ENCODE measurements at regions not wholly inside any gene's neighbourhood (a gene's known extent, or its start where the extent isn't known, plus 50 kb on each side); places are given as distances from the start of the nearest gene placed in this dataset.
"Not testable (repeated sequence)": the region's sequence is repeated elsewhere in the genome, so short reads cannot be mapped to it uniquely, and the experiment has no call there.

DNA sequence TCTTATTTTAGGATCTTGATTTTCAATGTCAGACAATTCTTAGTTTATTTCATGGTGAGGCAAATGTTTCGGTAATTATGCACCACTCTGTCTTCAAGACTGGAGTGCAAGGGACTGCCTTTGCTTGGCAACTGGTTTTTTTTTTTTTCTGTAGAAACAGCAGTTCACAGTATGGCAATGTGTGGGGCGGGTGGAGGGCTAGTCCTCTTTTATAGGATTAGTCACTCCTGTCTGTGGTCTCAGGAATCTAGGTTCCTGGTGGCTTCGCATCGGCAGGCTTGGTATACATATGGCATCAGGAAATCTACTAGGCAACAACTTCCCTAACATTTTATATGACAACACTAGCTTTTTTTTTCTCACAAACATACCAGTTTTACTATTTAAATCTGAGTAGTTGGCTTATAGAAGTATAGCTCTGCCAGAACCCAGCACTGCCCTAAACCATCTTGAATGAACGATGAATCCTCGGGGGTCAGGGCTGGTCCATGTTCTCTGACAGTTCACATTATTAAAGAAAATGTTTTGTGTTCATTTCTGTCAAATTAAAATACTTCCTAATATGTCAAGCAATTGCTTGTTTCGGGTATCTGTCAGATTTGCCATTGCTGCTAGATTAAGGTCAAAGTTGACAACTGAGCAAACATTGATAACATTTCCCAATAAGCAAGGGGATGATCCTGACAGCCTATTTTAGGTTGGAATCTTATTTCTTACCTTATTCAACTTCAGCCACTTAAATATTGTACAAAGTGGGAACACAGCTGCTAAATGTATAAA lies 289.7 kb upstream of the VSTM2A start:
- CTCF ChIA-PET, result interaction anchor here (0.6 kb wide), 1 partner anchor 505 kb away, joined by 3 read pairs; no protein-coding TSS in a partner anchor
- Mint-ChIP-seq H3K36me3 (ENCODE audit: low read depth) (no peaks in the 10 kb centered on the region), H3K4me3 (no peak overlapping the region), H3K27me3 (ENCODE audit: low read depth) (no peaks in the 10 kb centered on the region), H3K27ac (no peak overlapping the region), H3K4me1 (ENCODE audit: low read depth) (no peaks in the 10 kb centered on the region), H3K9me3 (peaks cover 14% of the 10 kb centered on the region)
- DNase-seq, result no peak
- intact Hi-C loops (cut with micrococcal nuclease), result no loop called here

- intact Hi-C loops (cut with micrococcal nuclease), result no loop called here
- CTCF ChIA-PET, result no interaction called here
- DNase-seq, result no peak
- no peaks in the 10 kb centered on the region for H3K36me3 Mint-ChIP-seq (ENCODE audit: low read depth)
- peaks cover 14% of the 10 kb centered on the region for H3K9me3 Mint-ChIP-seq
- no peak overlapping the region for H3K27ac Mint-ChIP-seq
- no peaks in the 10 kb centered on the region for H3K27me3 Mint-ChIP-seq (ENCODE audit: low read depth)
- H3K4me3 Mint-ChIP-seq, result no peak overlapping the region
- H3K4me1 Mint-ChIP-seq (ENCODE audit: low read depth), result no peaks in the 10 kb centered on the region
These were observed 289.2 kb upstream of the VSTM2A start for GRCh38 chr7:54253036-54253373.

DNA sequence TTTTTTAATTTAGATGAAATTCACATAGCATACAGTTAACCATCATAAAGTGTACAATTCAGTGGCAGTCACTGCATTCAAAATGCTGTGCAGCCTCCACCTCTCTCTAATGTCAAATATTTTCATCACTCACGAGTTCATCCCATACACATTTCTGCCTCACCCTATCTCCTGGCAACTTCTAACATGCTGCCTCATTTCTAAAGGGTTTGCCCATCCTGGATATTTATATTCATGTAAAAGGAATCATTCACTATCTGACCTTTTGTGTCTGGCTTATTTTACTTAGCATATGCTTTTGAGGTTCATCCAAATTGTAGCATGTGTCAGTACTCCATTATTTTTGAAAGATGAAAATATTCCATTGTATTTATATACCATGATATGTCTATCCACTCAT lies 286.9 kb upstream of the VSTM2A start:
- Mint-ChIP-seq H3K27ac (no peak overlapping the region), H3K36me3 (ENCODE audit: low read depth) (no peaks in the 10 kb centered on the region), H3K4me1 (ENCODE audit: low read depth) (no peaks in the 10 kb centered on the region), H3K9me3 (peaks cover 10% of the 10 kb centered on the region), H3K27me3 (ENCODE audit: low read depth) (no peaks in the 10 kb centered on the region), H3K4me3 (no peak overlapping the region)
- DNase-seq, result no peak
- CTCF ChIA-PET, result no interaction called here
- intact Hi-C loops (cut with micrococcal nuclease), result no loop called here

DNA sequence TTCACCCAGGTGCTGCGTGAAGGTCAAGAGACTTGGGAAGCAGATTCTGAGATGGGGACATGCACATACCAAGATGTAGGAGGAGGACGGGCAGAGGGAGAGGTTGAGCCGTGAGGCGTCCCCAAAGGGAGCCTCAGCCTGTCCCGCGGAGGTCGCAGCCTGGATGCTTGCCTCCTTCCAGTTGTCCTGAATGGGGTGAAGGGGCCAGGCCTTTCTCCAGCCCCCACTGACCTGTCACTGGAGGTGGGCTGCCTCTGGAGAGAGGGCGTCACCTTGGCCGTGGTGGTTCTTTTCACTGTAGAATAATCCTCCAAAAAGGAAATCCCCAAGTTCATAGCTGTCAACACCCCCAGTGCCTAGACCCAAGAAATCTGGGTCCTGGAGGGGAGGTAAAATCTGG lies 283.0 kb upstream of the VSTM2A start:
- H3K27me3 Mint-ChIP-seq (ENCODE audit: low read depth), result no peaks in the 10 kb centered on the region
- no peak overlapping the region for H3K27ac Mint-ChIP-seq
- no peak for DNase-seq
- no peaks in the 10 kb centered on the region for H3K36me3 Mint-ChIP-seq (ENCODE audit: low read depth)
- peaks cover 16% of the 10 kb centered on the region for H3K9me3 Mint-ChIP-seq
- CTCF ChIA-PET, result no interaction called here
- intact Hi-C loops (cut with micrococcal nuclease), result no loop called here
- no peak overlapping the region for H3K4me3 Mint-ChIP-seq
- H3K4me1 Mint-ChIP-seq (ENCODE audit: low read depth), result peaks cover 4% of the 10 kb centered on the region

GRCh38 chr7:54260941-54261371 lies 281.2 kb upstream of the VSTM2A start:
- H3K27me3 Mint-ChIP-seq (ENCODE audit: low read depth), result no peaks in the 10 kb centered on the region
- H3K4me1 Mint-ChIP-seq (ENCODE audit: low read depth), result peaks cover 4% of the 10 kb centered on the region
- H3K27ac Mint-ChIP-seq, result no peak overlapping the region
- intact Hi-C loops (cut with micrococcal nuclease), result no loop called here
- CTCF ChIA-PET, result no interaction called here
- no peak overlapping the region for H3K4me3 Mint-ChIP-seq
- no peaks in the 10 kb centered on the region for H3K36me3 Mint-ChIP-seq (ENCODE audit: low read depth)
- DNase-seq, result no peak
- H3K9me3 Mint-ChIP-seq, result peaks cover 18% of the 10 kb centered on the region

DNA sequence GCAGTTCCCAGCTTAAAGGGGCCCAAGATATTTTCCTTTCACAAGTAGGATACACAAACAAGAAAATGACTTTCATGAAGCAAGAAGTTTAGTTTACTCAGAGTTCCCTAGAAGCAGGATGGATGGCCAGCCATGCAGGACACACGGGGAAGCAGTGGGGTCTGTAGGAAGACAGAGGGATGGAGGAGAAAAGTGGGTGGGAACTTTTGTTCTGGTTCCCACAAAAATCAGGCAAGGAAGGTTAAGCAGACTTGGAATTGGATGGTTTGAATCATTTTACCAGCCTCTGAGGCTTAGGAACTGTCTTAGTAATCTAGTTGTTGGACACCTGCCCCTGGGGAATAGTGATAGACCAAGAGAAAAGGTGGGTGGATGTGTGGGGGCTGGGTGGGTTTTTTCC lies 263.3 kb upstream of the VSTM2A start:
- no peaks in the 10 kb centered on the region for H3K27me3 Mint-ChIP-seq (ENCODE audit: low read depth)
- H3K36me3 Mint-ChIP-seq (ENCODE audit: low read depth), result no peaks in the 10 kb centered on the region
- no peak for DNase-seq
- no peak overlapping the region for H3K27ac Mint-ChIP-seq
- CTCF ChIA-PET, result no interaction called here
- H3K4me3 Mint-ChIP-seq, result no peak overlapping the region
- H3K4me1 Mint-ChIP-seq (ENCODE audit: low read depth), result no peaks in the 10 kb centered on the region
- peaks cover 18% of the 10 kb centered on the region for H3K9me3 Mint-ChIP-seq
- intact Hi-C loops (cut with micrococcal nuclease), result no loop called here

GRCh38 chr7:54292171-54292925 lies 249.8 kb upstream of the VSTM2A start:
- Mint-ChIP-seq H3K36me3 (ENCODE audit: low read depth) (no peaks in the 10 kb centered on the region), H3K27ac (no peak overlapping the region), H3K4me3 (no peak overlapping the region), H3K9me3 (peaks cover 14% of the 10 kb centered on the region), H3K27me3 (ENCODE audit: low read depth) (no peaks in the 10 kb centered on the region), H3K4me1 (ENCODE audit: low read depth) (no peaks in the 10 kb centered on the region)
- no peak for DNase-seq
- intact Hi-C loops (cut with micrococcal nuclease), result no loop called here
- CTCF ChIA-PET, result no interaction called here

- Mint-ChIP-seq H3K36me3 (ENCODE audit: low read depth) (no peaks in the 10 kb centered on the region), H3K4me3 (no peak overlapping the region), H3K9me3 (peaks cover 3% of the 10 kb centered on the region), H3K27ac (no peak overlapping the region), H3K27me3 (ENCODE audit: low read depth) (no peaks in the 10 kb centered on the region), H3K4me1 (ENCODE audit: low read depth) (no peaks in the 10 kb centered on the region)
- CTCF ChIA-PET, result no interaction called here
- intact Hi-C loops (cut with micrococcal nuclease), result no loop called here
- DNase-seq, result no peak
These were observed 242.7 kb upstream of the VSTM2A start for GRCh38 chr7:54299426-54299825.

GRCh38 chr7:54315955-54316354 lies 226.2 kb upstream of the VSTM2A start:
- H3K27me3 Mint-ChIP-seq (ENCODE audit: low read depth); DNase-seq; H3K4me3 Mint-ChIP-seq; H3K9me3 Mint-ChIP-seq; intact Hi-C loops (cut with micrococcal nuclease); H3K27ac Mint-ChIP-seq; CTCF ChIA-PET; H3K36me3 Mint-ChIP-seq (ENCODE audit: low read depth); H3K4me1 Mint-ChIP-seq (ENCODE audit: low read depth): not testable (repeated sequence)

GRCh38 chr7:54326592-54327167 lies 215.5 kb upstream of the VSTM2A start:
- Mint-ChIP-seq H3K9me3 (peaks cover 7% of the 10 kb centered on the region), H3K27me3 (ENCODE audit: low read depth) (no peaks in the 10 kb centered on the region), H3K27ac (no peak overlapping the region), H3K4me3 (no peak overlapping the region), H3K36me3 (ENCODE audit: low read depth) (no peaks in the 10 kb centered on the region), H3K4me1 (ENCODE audit: low read depth) (no peaks in the 10 kb centered on the region)
- intact Hi-C loops (cut with micrococcal nuclease), result no loop called here
- CTCF ChIA-PET, result no interaction called here
- DNase-seq, result no peak

- Mint-ChIP-seq H3K27ac (no peak overlapping the region), H3K9me3 (peaks cover 4% of the 10 kb centered on the region), H3K36me3 (ENCODE audit: low read depth) (no peaks in the 10 kb centered on the region), H3K4me1 (ENCODE audit: low read depth) (no peaks in the 10 kb centered on the region), H3K27me3 (ENCODE audit: low read depth) (no peaks in the 10 kb centered on the region), H3K4me3 (no peak overlapping the region)
- CTCF ChIA-PET, result no interaction called here
- DNase-seq, result no peak
- intact Hi-C loops (cut with micrococcal nuclease), result no loop called here
These were observed 211.9 kb upstream of the VSTM2A start for GRCh38 chr7:54330216-54330800.

DNA sequence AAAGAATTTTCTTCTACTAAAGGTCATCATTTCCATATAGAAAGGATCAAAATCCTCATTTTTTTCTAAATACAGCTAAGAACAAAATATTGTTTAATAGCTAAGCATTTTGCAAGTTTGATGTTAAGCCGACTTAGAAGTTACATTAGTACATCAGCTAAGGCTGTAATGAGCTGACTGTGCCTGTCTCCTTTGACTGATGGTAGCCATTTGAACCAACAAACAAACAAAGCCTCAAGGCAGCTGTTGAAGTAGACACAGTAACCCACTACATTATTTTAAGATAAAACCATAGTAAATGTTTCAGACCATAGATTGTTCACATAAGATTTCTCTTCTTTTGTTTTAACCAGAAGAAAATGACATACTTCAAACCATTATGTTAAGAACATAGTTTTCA lies 210.9 kb upstream of the VSTM2A start:
- intact Hi-C loops (cut with micrococcal nuclease), result no loop called here
- Mint-ChIP-seq H3K9me3 (peaks cover 4% of the 10 kb centered on the region), H3K4me3 (no peak overlapping the region), H3K27me3 (ENCODE audit: low read depth) (no peaks in the 10 kb centered on the region), H3K4me1 (ENCODE audit: low read depth) (no peaks in the 10 kb centered on the region), H3K27ac (no peak overlapping the region), H3K36me3 (ENCODE audit: low read depth) (no peaks in the 10 kb centered on the region)
- CTCF ChIA-PET, result no interaction called here
- DNase-seq, result no peak

GRCh38 chr7:54332301-54332700 lies 209.9 kb upstream of the VSTM2A start:
- CTCF ChIA-PET, result no interaction called here
- Mint-ChIP-seq H3K27me3 (ENCODE audit: low read depth) (no peaks in the 10 kb centered on the region), H3K4me3 (no peak overlapping the region), H3K9me3 (peaks cover 5% of the 10 kb centered on the region), H3K4me1 (ENCODE audit: low read depth) (no peaks in the 10 kb centered on the region), H3K27ac (no peak overlapping the region), H3K36me3 (ENCODE audit: low read depth) (no peaks in the 10 kb centered on the region)
- no peak for DNase-seq
- intact Hi-C loops (cut with micrococcal nuclease), result no loop called here

Measured in activated naive CD4-positive, alpha-beta T cell treated with anti-CD3 and anti-CD28 coated beads for 36 hours (primary cell).